ENCODE measurements at regions not wholly inside any gene's neighbourhood (a gene's known extent, or its start where the extent isn't known, plus 50 kb on each side); places are given as distances from the start of the nearest gene placed in this dataset.

- TF ChIP-seq CTCF (IDR thresholded peaks at IDR 0.05) (no peak), POLR2AphosphoS5 (IDR thresholded peaks at IDR 0.05) (no peak), POLR2A (IDR thresholded peaks at IDR 0.05) (no peak)
- intact Hi-C loops (cut with DNase I), result no loop called here
- Histone ChIP-seq H3K27ac (no peak overlapping the region), H3K36me3 (no peaks in the 10 kb centered on the region), H3K9me3 (no peaks in the 10 kb centered on the region), H3K27me3 (replicated peaks; ENCODE audit: insufficient read depth) (no peaks in the 10 kb centered on the region), H3K4me3 (no peak overlapping the region), H3K4me1 (replicated peaks) (no peaks in the 10 kb centered on the region)
- WGBS, result 19% methylated on average over 4 of the region's 4 CpGs
- DNase-seq (ENCODE audit: low spot score), result no peak
Measured at GRCh38 chr3:28028554-28028953, 212.9 kb upstream of the CMC1 start.

GRCh38 chr3:28033059-28033784 is 208.2 kb upstream of the CMC1 start:
- H3K9me3 ChIP-seq, result no peaks in the 10 kb centered on the region
- no peaks in the 10 kb centered on the region for H3K27me3 ChIP-seq (replicated peaks; ENCODE audit: insufficient read depth)
- DNase-seq (ENCODE audit: low spot score), result no peak
- WGBS, result 86% methylated on average over 3 of the region's 3 CpGs
- no peak for TF ChIP-seq POLR2A (IDR thresholded peaks at IDR 0.05)
- TF ChIP-seq CTCF (IDR thresholded peaks at IDR 0.05), result no peak
- no peak for TF ChIP-seq POLR2AphosphoS5 (IDR thresholded peaks at IDR 0.05)
- no peaks in the 10 kb centered on the region for H3K36me3 ChIP-seq
- no peak overlapping the region for H3K4me3 ChIP-seq
- intact Hi-C loops (cut with DNase I), result no loop called here
- no peak overlapping the region for H3K27ac ChIP-seq
- no peaks in the 10 kb centered on the region for H3K4me1 ChIP-seq (replicated peaks)

- H3K27me3 ChIP-seq (replicated peaks; ENCODE audit: insufficient read depth), result no peaks in the 10 kb centered on the region
- WGBS, result 74% methylated on average over 4 of the region's 4 CpGs
- intact Hi-C loops (cut with DNase I), result no loop called here
- no peaks in the 10 kb centered on the region for H3K36me3 ChIP-seq
- H3K4me1 ChIP-seq (replicated peaks), result no peaks in the 10 kb centered on the region
- H3K9me3 ChIP-seq, result no peaks in the 10 kb centered on the region
- H3K27ac ChIP-seq, result no peak overlapping the region
- TF ChIP-seq POLR2A (IDR thresholded peaks at IDR 0.05) (no peak), CTCF (IDR thresholded peaks at IDR 0.05) (no peak), POLR2AphosphoS5 (IDR thresholded peaks at IDR 0.05) (no peak)
- no peak for DNase-seq (ENCODE audit: low spot score)
- no peak overlapping the region for H3K4me3 ChIP-seq
Measured at GRCh38 chr3:28036599-28037575, 204.5 kb upstream of the CMC1 start.

GRCh38 chr3:28039234-28039633 is 202.2 kb upstream of the CMC1 start:
- Histone ChIP-seq H3K4me1 (replicated peaks) (no peaks in the 10 kb centered on the region), H3K27ac (no peak overlapping the region), H3K36me3 (no peaks in the 10 kb centered on the region), H3K27me3 (replicated peaks; ENCODE audit: insufficient read depth) (no peaks in the 10 kb centered on the region), H3K9me3 (no peaks in the 10 kb centered on the region), H3K4me3 (no peak overlapping the region)
- TF ChIP-seq POLR2AphosphoS5 (IDR thresholded peaks at IDR 0.05), result no peak
- TF ChIP-seq POLR2A (IDR thresholded peaks at IDR 0.05), result no peak
- TF ChIP-seq CTCF (IDR thresholded peaks at IDR 0.05), result no peak
- 70% methylated on average over 3 of the region's 3 CpGs for WGBS
- no peak for DNase-seq (ENCODE audit: low spot score)
- intact Hi-C loops (cut with DNase I), result no loop called here

All from prostate gland (tissue), 2 donors.